ENCODE measurements at regions not wholly inside any gene's neighbourhood (a gene's known extent, or its start where the extent isn't known, plus 50 kb on each side); places are given as distances from the start of the nearest gene placed in this dataset.
"Not testable (repeated sequence)": the region's sequence is repeated elsewhere in the genome, so short reads cannot be mapped to it uniquely, and the experiment has no call there.

DNA sequence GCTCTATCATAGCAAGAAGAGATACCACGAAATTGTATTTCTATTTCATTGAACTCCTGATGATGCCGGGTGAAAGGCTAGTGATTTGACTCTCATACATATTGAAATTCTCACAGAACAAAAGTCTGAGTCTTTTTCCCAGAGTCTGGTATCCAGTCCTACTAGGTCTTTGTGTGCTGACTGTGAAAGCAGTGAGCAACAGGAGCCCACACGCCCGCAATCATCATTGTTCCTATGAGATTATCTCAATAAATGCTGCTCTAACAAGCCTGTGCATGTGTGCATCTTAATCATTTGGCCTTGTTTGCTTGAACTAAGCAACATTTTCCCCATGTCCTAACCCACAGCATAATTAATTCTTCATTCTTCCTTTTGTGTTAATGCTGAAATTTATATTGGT is 1466.0 kb downstream of the CDH11 start:
- no peak for DNase-seq

DNA sequence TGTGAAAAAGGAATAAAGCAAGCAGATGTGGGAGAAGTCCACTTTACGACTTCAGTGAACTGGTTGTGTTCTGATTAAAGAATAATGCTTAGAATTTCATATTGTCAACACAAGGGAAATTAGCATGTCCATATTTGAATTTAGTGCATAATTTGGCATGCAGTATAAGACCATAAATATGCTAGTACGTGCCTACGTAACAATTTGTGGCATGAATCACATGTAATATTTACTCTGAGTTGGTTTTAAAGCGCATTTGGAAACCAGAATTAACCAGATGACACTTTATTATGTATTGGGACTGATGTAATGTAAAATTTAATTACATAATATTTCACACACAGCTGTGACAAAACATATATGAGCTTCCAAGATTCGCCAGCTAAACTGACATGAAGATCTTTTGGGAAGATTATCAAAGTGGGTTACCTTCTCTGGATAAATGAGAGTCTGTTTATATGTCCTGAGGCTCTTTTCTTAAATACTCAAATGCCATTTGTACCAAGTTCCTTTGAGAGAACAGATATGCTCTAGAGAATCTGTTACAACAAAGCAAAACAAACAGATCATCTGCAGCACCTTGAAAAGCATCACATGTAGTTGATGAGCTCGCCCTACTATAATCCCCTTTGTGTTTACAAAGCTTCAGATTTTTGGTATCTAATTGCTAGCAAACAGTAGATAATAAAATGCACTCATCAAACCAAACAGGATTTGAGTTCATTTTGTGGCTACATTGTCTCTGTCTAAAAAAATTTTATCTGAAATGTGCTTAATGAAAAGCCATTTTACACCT is 1468.6 kb downstream of the CDH11 start:
- DNase-seq = no peak

DNA sequence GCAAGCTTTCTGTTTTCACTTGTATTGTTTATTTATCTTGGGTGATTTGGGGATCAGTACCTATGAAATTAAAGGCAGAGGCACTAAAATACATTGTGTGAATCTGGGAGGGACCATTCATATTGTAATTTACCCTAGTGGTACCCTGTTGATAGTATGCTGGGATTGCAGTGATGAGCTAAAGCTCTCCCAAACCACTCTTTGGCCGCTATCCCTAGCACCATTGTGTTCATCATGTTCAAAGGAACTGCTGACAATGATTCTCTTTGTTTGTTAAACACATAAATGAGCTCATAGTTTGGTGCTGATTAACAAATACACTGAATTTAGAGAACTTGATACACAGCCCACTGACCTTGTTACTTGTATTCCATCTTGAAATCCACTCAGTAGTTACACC is 1469.8 kb downstream of the CDH11 start:
- DNase-seq = no peak

DNA sequence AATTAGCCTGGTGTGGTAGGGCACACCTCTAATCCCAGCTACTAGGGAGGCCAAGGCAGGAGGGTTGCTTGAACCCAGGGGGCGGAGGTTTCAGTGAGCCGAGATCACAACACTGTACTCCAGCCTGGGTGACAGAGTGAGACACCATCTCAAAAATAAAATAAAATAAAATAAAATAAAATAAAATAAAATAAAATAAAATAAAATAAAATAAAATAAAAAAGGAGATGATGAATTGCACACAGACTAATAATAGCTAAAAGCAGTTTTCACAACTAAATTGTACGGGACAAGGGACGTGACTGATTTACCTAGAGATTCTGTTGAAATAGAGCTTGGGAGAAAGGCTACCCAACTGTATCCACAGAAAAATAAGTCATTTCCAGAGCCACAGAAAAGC is 1471.3 kb downstream of the CDH11 start:
- DNase-seq = no peak

DNA sequence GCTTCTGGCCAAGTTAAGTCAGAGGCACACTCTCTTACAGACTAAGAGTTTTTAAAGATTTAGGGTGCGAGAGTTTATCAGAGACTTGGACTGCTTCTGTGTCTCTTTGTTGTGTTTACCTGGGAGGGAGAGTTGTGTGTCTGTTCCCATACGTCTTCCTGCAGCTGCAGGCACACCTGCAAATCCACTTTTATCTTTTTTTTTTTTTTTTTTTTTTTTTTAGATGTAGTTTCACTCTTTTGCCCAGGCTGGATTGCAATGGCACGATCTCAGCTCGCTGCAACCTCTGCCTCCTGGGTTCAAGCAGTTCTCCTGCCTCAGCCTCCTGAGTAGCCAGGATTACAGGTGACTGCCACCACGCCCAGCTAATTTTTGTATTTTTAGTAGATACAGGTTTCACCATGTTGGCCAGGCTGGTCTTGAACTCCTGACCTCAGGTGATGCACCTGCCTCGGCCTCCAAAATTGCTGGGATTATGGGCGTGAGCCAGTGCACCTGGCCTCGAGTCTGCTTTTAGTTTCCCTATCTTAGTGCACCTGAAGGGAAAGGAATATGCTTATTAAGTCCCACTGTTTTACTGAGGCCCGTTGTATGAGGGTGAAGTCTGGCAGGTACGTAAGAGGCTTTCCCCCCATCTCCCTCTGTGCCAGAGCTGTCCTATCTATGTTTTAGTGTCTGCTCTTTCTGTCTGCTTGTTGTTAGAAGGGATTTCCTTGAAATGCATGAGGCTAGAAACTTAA is 1488.0 kb downstream of the CDH11 start:
- not testable (repeated sequence) for DNase-seq

DNA sequence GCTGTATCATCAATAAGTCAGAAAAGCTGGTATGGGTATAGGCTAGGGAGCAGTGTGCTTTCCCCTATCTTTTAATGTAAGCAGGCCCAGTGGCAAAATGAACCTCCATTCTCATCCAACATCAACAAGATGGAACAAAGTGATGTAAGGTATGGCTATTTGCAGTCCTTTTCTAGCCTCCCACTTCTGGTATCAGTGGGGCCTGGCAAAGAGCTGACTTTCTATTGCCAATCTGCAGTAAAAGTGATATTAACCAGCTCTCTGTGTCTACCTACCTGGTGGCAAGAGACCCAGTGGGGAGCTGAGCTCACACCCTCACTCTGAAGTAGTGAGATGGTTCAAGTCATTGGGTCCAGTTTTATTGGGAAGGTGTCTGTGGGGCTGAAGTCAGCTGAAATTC is 1492.6 kb downstream of the CDH11 start:
- no peak for DNase-seq

DNA sequence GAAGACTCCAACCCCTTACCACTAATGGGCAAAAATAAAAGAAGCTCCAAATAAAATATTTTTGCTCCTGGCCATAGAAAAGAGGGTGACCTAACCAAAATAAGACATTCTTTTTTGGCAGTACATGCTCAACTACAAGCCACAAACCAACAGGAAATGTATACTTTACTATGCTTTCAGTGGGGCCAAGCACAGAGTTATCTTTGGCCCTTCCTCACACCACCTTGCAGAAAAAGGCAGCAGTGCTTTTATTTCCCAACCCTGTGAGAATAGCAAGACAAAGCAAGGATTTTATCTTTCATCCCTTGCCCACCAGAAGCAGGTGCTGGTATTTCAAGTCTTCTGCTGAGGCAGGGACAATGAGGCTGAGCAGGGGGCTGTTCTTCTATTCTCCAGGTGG is 1493.1 kb downstream of the CDH11 start:
- DNase-seq = no peak

DNA sequence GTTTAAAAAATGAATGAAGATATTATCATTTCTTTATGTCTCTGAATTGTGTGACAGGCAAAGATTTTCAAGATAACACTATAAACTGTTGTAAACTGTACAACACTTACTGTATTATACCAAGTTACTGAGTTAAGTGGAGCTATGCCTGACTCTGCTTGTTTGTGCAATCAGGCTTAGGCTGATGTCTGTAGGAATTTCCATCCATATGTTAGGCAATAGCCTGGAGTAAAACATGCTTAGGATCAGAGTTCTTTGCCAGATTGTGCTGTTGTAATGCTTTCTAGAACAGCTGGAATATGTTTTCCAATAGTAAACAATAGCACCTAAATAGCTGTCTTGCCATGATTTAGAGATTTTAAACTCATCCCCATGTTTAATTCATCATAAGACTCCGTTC is 1496.7 kb downstream of the CDH11 start:
- DNase-seq = no peak

DNA sequence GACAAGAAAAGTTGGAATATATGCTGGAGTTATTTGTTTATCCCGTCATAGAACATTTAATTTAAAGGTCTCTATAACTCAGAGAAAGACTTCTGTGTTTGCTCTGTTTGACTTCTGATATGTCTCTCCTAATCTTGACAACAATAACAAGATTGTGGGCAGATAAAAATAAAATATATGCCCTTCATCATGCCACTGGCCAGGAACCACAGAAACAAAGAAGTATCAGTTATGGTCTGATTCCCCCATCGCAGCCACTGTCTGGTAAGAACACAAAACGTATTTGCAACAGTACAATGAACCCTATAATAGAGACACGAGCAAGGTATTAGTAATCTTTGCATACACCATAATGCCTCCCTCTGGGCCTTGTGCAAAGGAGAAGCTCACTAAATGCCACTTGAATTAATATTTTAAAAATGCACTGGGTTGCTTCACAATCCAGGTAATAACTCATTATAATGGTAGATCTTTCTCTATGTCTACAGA is 1498.3 kb downstream of the CDH11 start:
- DNase-seq = no peak

DNA sequence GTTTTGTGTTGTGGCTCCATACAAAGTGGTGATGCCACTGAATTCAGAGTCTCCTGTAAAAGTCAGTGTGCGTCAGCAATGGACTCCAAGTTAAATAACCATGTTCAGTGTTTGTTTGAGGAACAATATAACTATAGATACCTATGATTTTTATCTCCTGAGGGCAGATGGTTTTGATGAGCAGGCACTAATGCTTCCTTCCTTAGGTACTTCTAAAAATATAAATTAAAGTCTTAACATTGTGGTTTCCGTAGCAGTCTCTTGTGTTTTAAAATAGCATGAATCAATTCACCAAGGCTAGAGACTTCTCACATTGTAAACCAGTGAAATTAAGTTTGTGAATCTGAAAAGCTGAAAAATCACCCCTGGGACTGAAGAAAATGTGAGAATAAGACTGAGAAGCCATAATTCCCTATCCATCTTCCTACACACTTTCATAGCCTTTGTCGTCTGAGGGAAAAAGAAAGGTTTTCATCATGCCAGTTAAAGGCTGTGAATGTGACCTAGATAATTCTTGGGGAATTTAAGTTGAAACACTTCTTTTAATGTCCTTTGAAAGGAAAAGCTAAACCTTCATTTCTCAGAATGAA is 1502.9 kb downstream of the CDH11 start:
- DNase-seq = no peak

DNA sequence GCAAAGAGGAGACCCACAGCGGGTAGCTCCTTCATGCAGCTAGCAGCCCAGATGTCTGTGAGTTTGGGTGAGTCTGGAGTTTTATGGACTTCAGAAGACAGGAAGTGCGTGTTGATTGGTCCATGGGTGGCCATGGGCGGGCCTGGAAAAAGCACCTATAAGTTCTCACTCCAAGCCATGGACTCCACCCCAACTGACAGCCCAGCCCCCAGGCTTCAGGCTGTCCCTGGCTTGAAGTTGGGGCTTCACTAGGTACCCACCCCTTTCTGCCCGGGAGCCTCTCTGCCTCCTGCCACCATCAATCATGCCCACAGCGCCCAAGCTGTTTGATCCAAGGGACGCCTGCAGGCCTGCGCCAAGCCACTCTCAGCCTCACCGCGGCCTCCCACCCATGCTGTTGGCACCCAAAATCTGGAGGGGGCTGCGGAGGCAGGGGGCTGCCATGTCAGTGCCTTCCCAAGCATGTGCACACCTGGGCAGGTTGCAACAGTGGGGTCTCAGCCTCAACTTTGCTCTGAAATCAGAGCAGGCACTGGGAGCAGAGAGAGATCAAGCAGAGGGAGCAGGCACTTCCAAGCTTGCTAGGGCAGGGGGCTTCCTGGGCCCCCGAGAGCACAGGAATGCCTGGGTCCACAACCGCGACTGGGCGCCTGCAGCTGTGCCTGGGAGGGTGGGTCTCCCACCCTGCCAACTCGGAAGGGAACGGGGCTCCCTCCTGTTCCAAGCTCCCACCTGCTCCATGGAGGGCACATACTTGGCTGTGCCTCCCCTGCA is 1503.7 kb downstream of the CDH11 start:
- DNase-seq = no peak

DNA sequence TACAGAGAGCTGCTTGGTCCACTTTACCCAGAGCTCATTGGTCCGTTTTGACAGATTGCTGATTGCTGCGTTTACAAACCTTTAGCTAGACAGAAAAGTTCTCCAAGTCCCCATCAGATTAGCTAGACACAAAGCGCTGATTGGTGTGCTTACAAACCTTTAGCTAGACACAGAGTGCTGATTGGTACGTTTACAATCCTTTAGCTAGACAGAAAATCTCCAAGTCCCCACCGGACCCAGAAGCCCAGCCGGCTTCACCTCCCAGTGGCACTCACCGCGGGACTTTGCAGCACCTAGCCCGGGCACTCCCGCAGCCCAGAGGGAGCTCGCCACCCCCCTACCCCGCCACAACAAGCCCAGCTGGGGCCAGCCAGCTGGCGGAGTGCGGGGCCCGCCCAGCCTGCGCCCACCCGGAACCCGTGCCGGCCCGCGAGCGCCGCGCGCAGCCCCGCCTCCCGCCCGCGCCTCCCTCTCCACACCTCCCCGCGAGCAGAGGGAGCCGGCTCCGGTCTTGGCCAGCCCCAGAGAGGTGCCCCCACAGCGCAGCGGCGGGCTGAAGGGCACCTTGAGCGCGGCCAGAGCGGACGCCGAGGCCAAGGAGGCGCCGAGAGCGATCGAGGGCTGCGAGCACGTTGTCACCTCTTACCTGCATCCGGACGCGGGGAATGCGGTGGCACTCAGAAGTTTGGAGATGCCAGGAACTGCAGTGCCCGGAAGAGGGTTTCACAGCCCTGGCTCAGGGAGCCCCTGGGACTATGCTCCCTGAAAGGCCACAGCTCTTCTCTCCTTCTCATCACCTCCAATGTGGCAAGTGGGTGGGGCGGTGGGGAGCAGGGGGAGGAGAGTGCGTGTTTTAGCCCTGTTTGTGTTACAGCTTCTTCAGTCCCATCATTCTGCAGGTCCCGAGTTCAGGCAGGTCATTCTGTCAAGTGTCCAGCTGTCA is 1504.5 kb downstream of the CDH11 start:
- DNase-seq = no peak

DNA sequence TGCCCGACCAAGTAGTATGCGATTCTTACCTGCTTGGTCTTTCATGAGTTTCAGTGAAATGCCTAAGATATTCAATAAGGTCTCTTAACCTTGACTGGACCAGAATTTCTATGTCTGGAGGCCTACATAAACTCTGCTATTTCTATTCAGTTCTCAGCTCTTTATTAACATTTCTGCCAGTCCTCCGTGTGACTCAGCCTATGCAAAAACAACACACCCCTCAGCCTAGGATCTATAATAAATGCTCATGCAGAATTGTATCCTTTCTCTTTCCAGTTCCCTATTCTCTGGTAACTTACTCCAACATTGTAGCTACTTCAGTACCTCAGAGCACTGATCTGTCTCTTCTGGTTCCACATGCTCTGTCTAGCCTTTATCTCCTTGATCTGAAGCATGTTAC is 1507.4 kb downstream of the CDH11 start:
- DNase-seq = no peak

DNA sequence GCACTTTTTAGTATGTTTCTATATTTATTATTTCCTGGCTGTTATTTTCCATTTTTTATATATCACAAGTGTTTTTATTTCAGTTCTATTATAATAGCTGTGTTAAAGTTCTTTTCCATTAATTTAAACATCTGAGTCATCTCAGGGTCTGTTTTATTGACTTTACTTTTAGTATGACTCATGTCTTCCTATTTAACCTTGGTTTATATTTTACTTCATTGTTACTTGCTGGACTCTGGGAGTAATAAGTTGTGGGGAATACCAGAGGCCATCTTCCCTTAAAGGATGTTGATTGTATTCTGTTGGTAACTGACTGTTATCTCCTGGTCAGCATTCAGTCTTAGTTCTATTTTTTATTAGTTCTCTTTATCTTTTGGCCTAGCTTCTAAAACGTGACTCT is 1508.2 kb downstream of the CDH11 start:
- DNase-seq = no peak

DNA sequence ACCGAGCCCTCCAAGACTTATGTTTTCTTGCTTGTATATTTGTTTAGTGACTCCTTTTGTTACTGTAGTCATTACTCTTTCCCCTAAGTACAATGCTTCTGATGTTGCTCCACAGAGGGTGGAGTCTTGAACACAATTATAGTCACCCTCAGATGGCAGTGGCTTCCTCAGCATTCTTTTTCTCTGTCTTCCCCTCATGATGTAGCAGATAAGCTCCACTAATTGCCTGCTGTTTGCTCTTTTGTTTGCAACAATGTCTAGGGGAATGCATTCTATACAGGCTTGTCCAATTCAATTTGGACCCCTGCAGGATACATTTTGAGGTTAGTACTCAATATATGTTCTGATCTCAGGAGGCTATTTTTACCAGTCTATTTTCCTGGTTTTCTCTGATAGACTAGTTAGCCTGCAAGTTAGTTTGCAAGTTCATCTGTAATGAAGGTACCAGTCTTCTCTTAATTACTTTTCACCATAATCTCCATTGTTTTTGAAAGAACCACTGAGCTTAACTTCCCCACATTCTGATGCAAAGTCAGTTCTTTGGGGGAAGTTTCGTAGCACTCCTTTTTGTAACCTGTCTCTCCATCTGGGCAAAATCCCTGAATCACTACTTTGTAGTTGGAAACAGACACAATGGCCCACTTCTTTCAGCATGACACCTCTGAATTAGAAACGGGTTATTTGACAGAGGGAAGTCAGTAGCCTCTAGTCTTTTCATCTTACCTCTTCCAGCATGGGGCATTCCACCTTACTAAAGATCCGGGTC is 1509.2 kb downstream of the CDH11 start:
- DNase-seq = no peak

DNA sequence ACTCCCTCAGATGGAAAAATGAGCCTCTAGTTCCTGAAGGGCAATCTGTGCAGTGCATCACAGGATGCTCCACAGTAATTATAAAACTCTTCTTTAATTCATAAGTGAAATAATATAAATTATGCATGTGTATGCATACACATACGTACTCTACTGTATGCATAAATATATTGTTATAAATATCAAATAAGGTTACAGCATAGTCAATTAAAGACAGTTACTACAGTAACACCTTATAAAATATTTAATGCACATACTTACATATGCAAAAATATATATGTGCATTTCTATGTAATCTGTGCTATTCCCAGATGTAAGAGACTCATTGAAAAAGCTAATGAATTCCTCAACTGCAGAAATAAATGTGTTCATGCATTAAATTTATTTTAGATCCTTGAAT is 1515.1 kb downstream of the CDH11 start:
- no peak for DNase-seq

DNA sequence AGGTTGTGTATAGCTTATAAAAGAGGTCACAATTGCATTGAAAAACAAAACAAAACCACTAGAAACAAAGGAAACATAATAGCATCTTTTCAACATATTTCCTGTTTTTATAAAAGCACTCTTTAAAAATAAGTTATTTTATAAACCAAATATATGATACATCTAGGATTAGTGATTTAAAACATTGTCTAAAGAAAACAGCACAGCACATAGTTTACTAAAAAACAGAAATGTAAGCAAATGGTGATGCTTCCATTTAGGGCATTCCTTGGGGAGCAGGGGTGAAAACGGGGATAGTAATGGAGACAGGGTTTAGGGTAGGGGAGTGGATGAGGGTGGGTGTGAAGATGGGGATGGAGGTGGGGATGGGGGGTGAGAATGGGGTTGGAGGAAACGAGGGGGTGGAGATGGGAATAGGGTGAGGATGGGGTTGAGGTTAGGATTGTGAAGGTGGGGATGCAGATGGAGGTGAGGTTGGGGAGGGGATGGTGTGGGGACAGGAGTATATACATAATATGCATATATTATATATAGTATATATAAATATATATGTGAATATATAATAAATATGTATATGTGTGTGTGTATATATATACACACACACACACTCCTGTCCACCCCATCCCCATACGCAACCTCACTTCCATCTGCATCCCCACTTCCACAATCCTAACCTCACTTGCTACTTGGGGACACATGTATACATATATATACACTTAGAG is 1519.5 kb downstream of the CDH11 start:
- DNase-seq = no peak

DNA sequence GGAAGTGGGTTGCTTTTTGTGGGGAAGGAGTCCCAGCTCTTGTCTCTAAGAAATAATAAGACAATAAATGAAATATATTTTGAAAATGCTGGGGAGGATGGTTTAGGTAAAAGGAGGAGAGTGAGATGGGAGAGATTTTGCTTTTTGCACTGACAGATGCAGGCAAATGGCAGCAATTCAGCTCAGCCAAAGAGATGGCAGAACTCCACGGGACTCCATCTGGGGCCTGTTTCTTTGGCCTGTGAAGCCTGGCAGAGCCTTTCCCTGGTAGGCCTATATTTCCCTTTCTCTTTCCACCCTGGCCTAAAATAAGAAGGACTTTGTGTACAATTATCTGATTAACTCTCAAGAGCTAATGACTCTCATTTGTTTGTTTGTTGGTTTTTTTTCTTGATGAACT is 1525.1 kb downstream of the CDH11 start:
- no peak for DNase-seq

DNA sequence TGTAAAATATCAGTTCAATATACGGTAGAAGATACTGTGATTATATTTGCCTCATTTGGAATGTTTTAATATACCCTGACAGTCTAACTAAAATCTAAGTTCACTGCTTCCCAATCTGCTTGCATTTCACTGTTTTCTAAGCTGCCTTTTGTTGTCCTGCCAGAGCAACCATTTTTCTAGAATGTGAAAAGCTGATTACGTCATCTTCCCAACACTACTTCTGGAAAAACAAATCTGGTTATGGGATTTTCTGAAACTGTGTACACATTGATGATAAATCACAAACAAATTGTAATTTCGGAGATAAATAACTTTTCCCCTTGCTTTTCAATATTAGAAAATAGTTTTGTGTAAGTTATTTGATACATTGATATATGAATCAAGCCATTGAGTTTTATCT is 1529.0 kb downstream of the CDH11 start:
- DNase-seq = no peak

DNA sequence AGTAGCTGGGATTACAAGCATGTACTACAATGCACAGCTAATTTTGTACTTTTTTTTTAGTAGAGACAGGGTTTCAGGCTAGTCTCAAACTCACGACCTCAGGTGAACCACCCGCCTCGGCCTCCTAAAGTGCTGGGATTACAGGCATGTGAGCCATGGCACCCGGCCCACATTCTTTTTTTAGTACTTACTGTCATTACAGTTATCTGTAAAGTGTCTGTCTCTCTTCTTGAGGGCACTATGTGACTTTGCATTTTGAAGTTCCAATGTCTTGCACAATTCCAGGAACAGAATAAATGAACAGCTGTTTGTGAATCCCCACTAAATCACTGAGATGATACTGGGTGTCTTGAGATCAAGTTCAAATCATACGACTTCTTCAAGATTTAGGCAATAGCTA is 1540.3 kb downstream of the CDH11 start:
- no peak for DNase-seq

DNA sequence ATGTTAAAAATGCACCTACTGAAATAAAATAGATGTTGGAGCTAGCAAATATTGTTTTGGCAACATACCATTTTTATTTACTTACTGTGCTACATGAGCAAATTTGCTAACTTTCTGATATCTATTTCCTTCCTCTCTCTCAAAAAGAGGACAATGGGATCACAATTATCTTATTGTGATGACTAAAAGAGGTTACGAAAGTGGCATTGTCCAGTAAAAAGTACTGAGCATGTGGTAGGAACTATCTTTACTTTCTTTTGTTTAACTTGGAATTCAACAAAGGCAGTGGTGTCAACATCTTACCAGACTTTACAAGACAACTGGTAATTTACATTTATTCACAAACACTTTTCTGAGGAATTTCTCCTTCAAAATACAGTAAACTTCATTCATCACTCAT is 1542.6 kb upstream of the CDH8 start:
- no peak for DNase-seq
